K562 (cell line): ENCODE measurements at regions not wholly inside any gene's neighbourhood (a gene's known extent, or its start where the extent isn't known, plus 50 kb on each side); places are given as distances from the start of the nearest gene placed in this dataset.
A peak's percentile ranks its signal among the peaks of the same experiment; 100 is the strongest.

Experiments
- ATAC-seq: fragments of 200-7000 bp; cut with Tn5 transposase; 3 replicates; pipeline ENCODE4 v1.9.1; 2020; ENCODE audit warnings: moderate library complexity
- BruUV-seq: library from RNA; stranded (reverse); fragments of 400-500 nt; replicated peaks from 2 replicates; lab custom pipeline; 2021; lab: Mats Ljungman, UMichigan
- CTCF ChIA-PET: fragments of 300-600 bp; formaldehyde crosslinking; extraction: SDS; loops from one replicate; lab custom pipeline; 2021; ENCODE audit warnings: low intra/inter-chr PET ratio; lab: Yijun Ruan, JAX
- POLR2A ChIA-PET: fragments of 300-600, 350-650 bp; sonication (Branson Sonifier 250); formaldehyde crosslinking; extraction: SDS; loops from one replicate; lab custom pipeline; 2021; ENCODE audit warnings: antibody characterized with exemption, inconsistent platforms; lab: Yijun Ruan, JAX
- DNase-seq, 4 experiments: peaks; one replicate each; pipeline versions ENCODE4 v3.0.0 to v3.0.0-alpha.2; 2011 to 2018; ENCODE audit warnings: low spot score in 3 of 4, mixed read lengths in 3 of 4; ENCODE audit errors: extremely low read depth in 1 of 4
- FAIRE-seq: peaks from 2 replicates; lab custom pipeline; 2011; peaks lifted over from hg19 to GRCh38; lab: Jason Lieb, UNC
- H2AFZ ChIP-seq: 2 replicates; pipeline ENCODE4 v1.6.0; 2011; ENCODE audit warnings: low read depth, low read length, control low read depth, inconsistent platforms
- H3K27ac ChIP-seq: fragments of 200-600 bp; 3 replicates; pipeline ENCODE4 v1.8.0; 2011; ENCODE audit warnings: low read depth, mild to moderate bottlenecking, control low read depth, inconsistent platforms, low read length, moderate library complexity, mixed read lengths; ENCODE audit errors: extremely low read depth
- H3K27me3 ChIP-seq, 2 experiments: fragments of 300-600 bp in 1 of 2; 2 replicates in 1 of 2; 3 replicates in 1 of 2; pipeline versions ENCODE4 v1.6.0 to v1.8.0; 2011; ENCODE audit warnings: inconsistent platforms in 2 of 2, low read length in 2 of 2, mild to moderate bottlenecking in 1 of 2, mixed read lengths in 1 of 2, moderate library complexity in 1 of 2; ENCODE audit not compliant: control insufficient read depth in 2 of 2, insufficient read depth in 2 of 2
- H3K36me3 ChIP-seq: fragments of 300-600 bp; 3 replicates; pipeline ENCODE4 v1.8.0; 2011; ENCODE audit warnings: mild to moderate bottlenecking, low read length, inconsistent platforms; ENCODE audit not compliant: control insufficient read depth, insufficient read depth
- H3K4me1 ChIP-seq, 2 experiments: fragments of 200-600 bp in 1 of 2; replicated peaks in 1 of 2; 2 replicates in 1 of 2; 3 replicates in 1 of 2; pipeline versions ENCODE4 v1.5.1 to v1.8.0; 2011; ENCODE audit warnings: inconsistent platforms in 2 of 2, low read length in 2 of 2, mild to moderate bottlenecking in 1 of 2, mixed read lengths in 1 of 2, moderate library complexity in 1 of 2; ENCODE audit not compliant: control insufficient read depth in 2 of 2, insufficient read depth in 2 of 2
- H3K4me2 ChIP-seq: 2 replicates; pipeline ENCODE4 v1.6.1; 2011; ENCODE audit warnings: low read length, control low read depth, inconsistent platforms, mixed read lengths; ENCODE audit not compliant: insufficient read depth
- H3K4me3 ChIP-seq: fragments of 200-600 bp; sonication (generic), shearing (Covaris generic); 2 replicates; pipeline ENCODE4 v1.5.1; 2016; ENCODE audit warnings: control low read depth, inconsistent platforms
- H3K79me2 ChIP-seq: fragments of 200-600 bp; 3 replicates; pipeline ENCODE4 v1.8.0; 2011; ENCODE audit warnings: low read length, inconsistent platforms; ENCODE audit not compliant: control insufficient read depth, insufficient read depth
- H3K9ac ChIP-seq, 2 experiments: 2 replicates each; pipeline versions ENCODE4 v1.6.0 to v1.6.1; 2011; ENCODE audit warnings: low read depth in 2 of 2, low read length in 2 of 2, control low read depth in 1 of 2, inconsistent platforms in 1 of 2, mild to moderate bottlenecking in 1 of 2, mixed read lengths in 1 of 2; ENCODE audit not compliant: insufficient read depth in 1 of 2
- H3K9me1 ChIP-seq: one replicate; pipeline ENCODE4 v1.6.0; 2011; ENCODE audit warnings: inconsistent platforms, mild to moderate bottlenecking, low read length, moderate library complexity; ENCODE audit not compliant: control insufficient read depth, insufficient read depth
- H3K9me3 ChIP-seq: replicated peaks from 2 replicates; pipeline ENCODE4 v1.5.1; 2011; ENCODE audit warnings: low read depth, low read length, inconsistent platforms; ENCODE audit not compliant: control insufficient read depth, insufficient read depth
- H4K20me1 ChIP-seq: replicated peaks from 2 replicates; pipeline ENCODE4 v1.6.1; 2011; ENCODE audit warnings: low read length, inconsistent platforms, mixed read lengths; ENCODE audit not compliant: control insufficient read depth, insufficient read depth
- KAT8 ChIP-seq: fragments of 450-650 bp; IDR thresholded peaks from 2 replicates; pipeline ENCODE4 v1.6.1; 2016; ENCODE audit warnings: low read depth, mild to moderate bottlenecking
- MCM7 ChIP-seq, 2 experiments: fragments of 450-650 bp; IDR thresholded peaks; 2 replicates each; pipeline ENCODE4 v1.6.1; 2016 to 2018
- SMC3 ChIP-seq: conservative IDR thresholded peaks from 2 replicates; pipeline ENCODE4 v1.6.1; 2011; ENCODE audit warnings: low read depth, low read length, improper control_type of control experiment; ENCODE audit not compliant: insufficient read depth
- STAT5B ChIP-seq: fragments of 250-450 bp; sonication (Bioruptor Pico); IDR thresholded peaks from 2 replicates; pipeline ENCODE4 v1.8.0; 2021; ENCODE audit warnings: mild to moderate bottlenecking, inconsistent platforms
- WGBS: fragments of 100-300 bp; shearing (Covaris generic); methylation state at CpG from one replicate; pipeline ENCODE4 v1.1.6; 2016; ENCODE audit warnings: low coverage, mixed read lengths; ENCODE audit not compliant: insufficient coverage; ENCODE audit errors: missing lambda C conversion rate; 5-methylcytosine and 5-hydroxymethylcytosine counted together
- in situ Hi-C: fragments of 300-500 bp; cut with MboI; formaldehyde crosslinking; loops from 4 replicates; pipeline ENCODE4 v1.15.0; 2018; ENCODE audit warnings: inconsistent platforms, mixed read lengths
- intact Hi-C: fragments of 100-400 bp; cut with micrococcal nuclease; formaldehyde crosslinking; loops from 2 replicates; pipeline ENCODE4 v1.14.2; 2022
- TF ChIP-seq, protein P1 (sequence below): fragments of 250-450 bp; sonication (Bioruptor Pico); IDR thresholded peaks from 2 replicates; pipeline ENCODE4 v1.4.0; 2020; ENCODE audit warnings: borderline replicate concordance

DNA sequence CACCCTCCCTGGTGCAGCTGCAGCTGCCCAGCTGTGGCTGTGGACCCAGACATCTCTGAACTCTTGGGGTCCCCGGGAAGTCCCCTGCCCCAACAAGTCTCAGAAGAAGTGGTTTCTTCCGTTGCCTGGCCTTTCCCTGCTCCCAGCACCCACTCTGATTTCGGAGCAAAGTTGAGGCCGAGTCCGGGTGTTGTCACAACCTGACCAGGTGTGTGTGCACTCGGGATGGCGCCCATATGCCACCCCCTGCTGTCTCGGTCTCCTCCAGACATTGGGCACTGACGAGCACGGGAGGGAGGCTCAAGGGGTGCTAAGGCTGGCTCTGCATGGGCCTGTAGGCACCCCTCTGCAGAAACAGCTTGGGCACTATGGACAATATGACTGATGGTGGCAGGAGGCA, 1055.3 kb downstream of the REEP3 start:
- Histone ChIP-seq H2AFZ (peak overlapping the region; percentile 20; the same call in 1 of the 2 replicates), H3K79me2 (no peaks in the 10 kb centered on the region), H3K27me3 (no peaks in the 10 kb centered on the region), H3K4me2 (no peak overlapping the region), H3K4me3 (no peak overlapping the region), H3K9ac (no peak overlapping the region), H3K9me3 (no peaks in the 10 kb centered on the region), H3K36me3 (no peaks in the 10 kb centered on the region), H3K9me1 (no peaks in the 10 kb centered on the region), H3K4me1 (peaks cover 0 to 5% of the 10 kb centered on the region in 2 experiments; a peak in 3 of 5 replicates), H3K27ac (no peak overlapping the region), H4K20me1 (no peaks in the 10 kb centered on the region)
- BruUV-seq = no TSS peak
- in situ Hi-C loops = no loop called here
- ChIA-PET POLR2A (interaction anchor here (1.0 kb wide), 1 partner anchor 31 kb away, joined by 3 read pairs; no protein-coding TSS in a partner anchor), CTCF (no interaction called here)
- no peak for TF ChIP-seq STAT5B (CRISPR knock-in tag)
- TF ChIP-seq KAT8 = no peak
- TF ChIP-seq MCM7 (IDR thresholded peaks at IDR 0.05) = no peak
- TF ChIP-seq, protein P1, sequence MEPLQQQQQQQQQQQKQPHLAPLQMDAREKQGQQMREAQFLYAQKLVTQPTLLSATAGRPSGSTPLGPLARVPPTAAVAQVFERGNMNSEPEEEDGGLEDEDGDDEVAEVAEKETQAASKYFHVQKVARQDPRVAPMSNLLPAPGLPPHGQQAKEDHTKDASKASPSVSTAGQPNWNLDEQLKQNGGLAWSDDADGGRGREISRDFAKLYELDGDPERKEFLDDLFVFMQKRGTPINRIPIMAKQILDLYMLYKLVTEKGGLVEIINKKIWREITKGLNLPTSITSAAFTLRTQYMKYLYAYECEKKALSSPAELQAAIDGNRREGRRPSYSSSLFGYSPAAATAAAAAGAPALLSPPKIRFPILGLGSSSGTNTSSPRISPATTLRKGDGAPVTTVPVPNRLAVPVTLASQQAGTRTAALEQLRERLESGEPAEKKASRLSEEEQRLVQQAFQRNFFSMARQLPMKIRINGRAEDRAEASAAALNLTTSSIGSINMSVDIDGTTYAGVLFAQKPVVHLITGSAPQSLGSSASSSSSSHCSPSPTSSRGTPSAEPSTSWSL (CRISPR knock-in tag) = no peak
- no peak for TF ChIP-seq SMC3
- ATAC-seq = no peak; the same call in 2 of the 3 replicates
- intact Hi-C loops = loop anchor here (5.0 kb wide), 1 partner anchor 69 kb away; no protein-coding TSS in a partner anchor
- DNase-seq = no peak
- WGBS = 26% methylated on average over 10 of the region's 10 CpGs
- no peak for FAIRE-seq
